SK-N-SH treated with all-trans-retinoic acid at 6 μM for 48 hours (cell line): ENCODE measurements at regions not wholly inside any gene's neighbourhood (a gene's known extent, or its start where the extent isn't known, plus 50 kb on each side); places are given as distances from the start of the nearest gene placed in this dataset.

Experiments
- ARNTL ChIP-seq: fragments of 450-650 bp; formaldehyde crosslinking; IDR thresholded peaks from 2 replicates; pipeline ENCODE4 v1.5.0; 2020; ENCODE audit warnings: low read depth, mild to moderate bottlenecking, moderate library complexity, borderline replicate concordance
- BACH2 ChIP-seq: fragments of 250-450 bp; sonication (Bioruptor Pico); IDR thresholded peaks from 2 replicates; pipeline ENCODE4 v1.9.0; 2021; ENCODE audit warnings: mild to moderate bottlenecking, borderline replicate concordance
- TOX ChIP-seq: fragments of 250-450 bp; sonication (Bioruptor Pico); IDR thresholded peaks from 2 replicates; pipeline ENCODE4 v1.8.0; 2021; ENCODE audit warnings: mild to moderate bottlenecking, moderate library complexity, borderline replicate concordance

- TF ChIP-seq ARNTL, result no peak
- no peak for TF ChIP-seq TOX (CRISPR knock-in tag)
- TF ChIP-seq BACH2 (CRISPR knock-in tag), result no peak
These were observed 71.1 kb upstream of the HNMT start for GRCh38 chr2:137893145-137893544.
